H9 (cell line): ENCODE measurements at regions not wholly inside any gene's neighbourhood (a gene's known extent, or its start where the extent isn't known, plus 50 kb on each side); places are given as distances from the start of the nearest gene placed in this dataset.

ENCODE experiments used
- DNase-seq: peaks from one replicate; pipeline ENCODE4 v3.0.0-alpha.2; 2017
- H2AFZ ChIP-seq: one replicate; pipeline ENCODE4 v1.6.1; 2013; ENCODE audit warnings: mild to moderate bottlenecking, low read length, control low read depth, moderate library complexity
- H2AK5ac ChIP-seq: 2 replicates; pipeline ENCODE4 v1.6.1; 2013; ENCODE audit warnings: low read length, control low read depth, mixed read lengths; ENCODE audit not compliant: insufficient read length
- H2BK120ac ChIP-seq: one replicate; pipeline ENCODE4 v1.6.1; 2013; ENCODE audit warnings: low read depth, mild to moderate bottlenecking, low read length, control low read depth, inconsistent platforms; ENCODE audit not compliant: poor library complexity, severe bottlenecking
- H2BK12ac ChIP-seq: 2 replicates; pipeline ENCODE4 v1.6.1; 2013; ENCODE audit warnings: low read length, control low read depth, mixed read lengths, low read depth; ENCODE audit not compliant: insufficient read length
- H2BK15ac ChIP-seq: 2 replicates; pipeline ENCODE4 v1.6.1; 2013; ENCODE audit warnings: low read depth, low read length, control low read depth
- H2BK20ac ChIP-seq: one replicate; pipeline ENCODE4 v1.6.1; 2013; ENCODE audit warnings: low read depth, mild to moderate bottlenecking, low read length, control low read depth, inconsistent platforms; ENCODE audit not compliant: poor library complexity, severe bottlenecking
- H2BK5ac ChIP-seq: 2 replicates; pipeline ENCODE4 v1.6.1; 2013; ENCODE audit warnings: low read length, control low read depth, mixed read lengths; ENCODE audit not compliant: insufficient read length
- H3K14ac ChIP-seq: 2 replicates; pipeline ENCODE4 v1.6.1; 2013; ENCODE audit warnings: low read length, control low read depth; ENCODE audit not compliant: insufficient read depth
- H3K18ac ChIP-seq: 2 replicates; pipeline ENCODE4 v1.6.1; 2013; ENCODE audit warnings: low read depth, mild to moderate bottlenecking, mixed read lengths, low read length, control low read depth; ENCODE audit not compliant: insufficient read length
- H3K23ac ChIP-seq: 2 replicates; pipeline ENCODE4 v1.6.1; 2013; ENCODE audit warnings: low read length, control low read depth, mixed read lengths, low read depth; ENCODE audit not compliant: insufficient read length
- H3K23me2 ChIP-seq: 2 replicates; pipeline ENCODE4 v1.6.1; 2013; ENCODE audit warnings: low read depth, mild to moderate bottlenecking, mixed read lengths, low read length, control low read depth; ENCODE audit not compliant: insufficient read length, poor library complexity, severe bottlenecking
- H3K27ac ChIP-seq: 2 replicates; pipeline ENCODE4 v1.5.1; 2013; ENCODE audit warnings: low read length, control low read depth, mixed read lengths, low read depth; ENCODE audit not compliant: insufficient read length
- H3K27me3 ChIP-seq: 2 replicates; pipeline ENCODE4 v1.6.1; 2013; ENCODE audit warnings: low read length, control low read depth, inconsistent platforms; ENCODE audit not compliant: insufficient read depth
- H3K4ac ChIP-seq: 2 replicates; pipeline ENCODE4 v1.6.1; 2013; ENCODE audit warnings: low read depth, mild to moderate bottlenecking, control low read depth, inconsistent platforms, low read length, moderate library complexity
- H3K4me1 ChIP-seq: 2 replicates; pipeline ENCODE4 v1.6.1; 2013; ENCODE audit warnings: low read length, control low read depth, inconsistent platforms; ENCODE audit not compliant: insufficient read depth
- H3K4me2 ChIP-seq: 2 replicates; pipeline ENCODE4 v1.6.1; 2013; ENCODE audit warnings: low read length, control low read depth, mixed read lengths; ENCODE audit not compliant: insufficient read length, insufficient read depth
- H3K56ac ChIP-seq: 2 replicates; pipeline ENCODE4 v1.6.1; 2013; ENCODE audit warnings: low read depth, mild to moderate bottlenecking, mixed read lengths, low read length, control low read depth; ENCODE audit not compliant: insufficient read length
- H3K79me1 ChIP-seq: 2 replicates; pipeline ENCODE4 v1.6.1; 2013; ENCODE audit warnings: low read depth, mild to moderate bottlenecking, moderate library complexity, low read length, control low read depth, inconsistent platforms; ENCODE audit not compliant: insufficient read depth, poor library complexity, severe bottlenecking
- H3K79me2 ChIP-seq: 2 replicates; pipeline ENCODE4 v1.6.1; 2013; ENCODE audit warnings: low read length, control low read depth, inconsistent platforms; ENCODE audit not compliant: insufficient read depth
- H3K9ac ChIP-seq: 2 replicates; pipeline ENCODE4 v1.6.1; 2013; ENCODE audit warnings: low read length, control low read depth, mixed read lengths; ENCODE audit not compliant: insufficient read length; ENCODE audit errors: extremely low read depth
- H3K9me3 ChIP-seq: one replicate; pipeline ENCODE4 v1.6.1; 2013; ENCODE audit warnings: low read depth, low read length, inconsistent platforms; ENCODE audit not compliant: control insufficient read depth
- H3T11ph ChIP-seq: one replicate; pipeline ENCODE4 v1.6.1; 2013; ENCODE audit warnings: mild to moderate bottlenecking, low read length, control low read depth, inconsistent platforms
- H4K20me1 ChIP-seq: one replicate; pipeline ENCODE4 v1.6.1; 2013; ENCODE audit not compliant: control insufficient read depth, insufficient read length, insufficient read depth
- H4K5ac ChIP-seq: 2 replicates; pipeline ENCODE4 v1.6.1; 2013; ENCODE audit warnings: low read depth, mild to moderate bottlenecking, mixed read lengths, low read length, control low read depth; ENCODE audit not compliant: insufficient read length
- H4K8ac ChIP-seq: replicated peaks from 2 replicates; pipeline ENCODE4 v1.6.1; 2013; ENCODE audit warnings: low read length, control low read depth, mixed read lengths, low read depth; ENCODE audit not compliant: insufficient read length
- H4K91ac ChIP-seq: 2 replicates; pipeline ENCODE4 v1.6.1; 2013; ENCODE audit warnings: low read depth, mild to moderate bottlenecking, moderate library complexity, mixed read lengths, low read length, control low read depth; ENCODE audit not compliant: insufficient read length
- H3K27ac Mint-ChIP-seq, 3 experiments: 2 replicates in 2 of 3; 3 replicates in 1 of 3; pipeline ENCODE4 v1.8.0; 2020 to 2021; ENCODE audit warnings: mixed read lengths in 3 of 3, mild to moderate bottlenecking in 1 of 3, moderate library complexity in 1 of 3
- H3K27me3 Mint-ChIP-seq: 2 replicates; pipeline ENCODE4 v1.8.0; 2021; ENCODE audit warnings: low read depth, mild to moderate bottlenecking, moderate library complexity, mixed read lengths
- H3K36me3 Mint-ChIP-seq, 3 experiments: 2 replicates in 2 of 3; 3 replicates in 1 of 3; pipeline ENCODE4 v1.8.0; 2020 to 2021; ENCODE audit warnings: low read depth in 3 of 3, mixed read lengths in 3 of 3; ENCODE audit not compliant: insufficient read depth in 1 of 3
- H3K4me1 Mint-ChIP-seq, 2 experiments: 2 replicates each; pipeline ENCODE4 v1.8.0; 2020; ENCODE audit warnings: mixed read lengths in 2 of 2
- H3K4me3 Mint-ChIP-seq, 2 experiments: 2 replicates in 1 of 2; 3 replicates in 1 of 2; pipeline ENCODE4 v1.8.0; 2020 to 2021; ENCODE audit warnings: mild to moderate bottlenecking in 2 of 2, mixed read lengths in 2 of 2, moderate library complexity in 1 of 2
- H3K9me3 Mint-ChIP-seq, 2 experiments: 2 replicates in 1 of 2; 3 replicates in 1 of 2; pipeline ENCODE4 v1.8.0; 2020; ENCODE audit warnings: mild to moderate bottlenecking in 2 of 2, mixed read lengths in 2 of 2, moderate library complexity in 1 of 2
- TF ChIP-seq, protein P1 (sequence below): fragments of 200-600 bp; sonication (generic); conservative IDR thresholded peaks from 3 replicates; pipeline ENCODE4 v1.8.0; 2021; ENCODE audit warnings: antibody characterized with exemption, mild to moderate bottlenecking

DNA sequence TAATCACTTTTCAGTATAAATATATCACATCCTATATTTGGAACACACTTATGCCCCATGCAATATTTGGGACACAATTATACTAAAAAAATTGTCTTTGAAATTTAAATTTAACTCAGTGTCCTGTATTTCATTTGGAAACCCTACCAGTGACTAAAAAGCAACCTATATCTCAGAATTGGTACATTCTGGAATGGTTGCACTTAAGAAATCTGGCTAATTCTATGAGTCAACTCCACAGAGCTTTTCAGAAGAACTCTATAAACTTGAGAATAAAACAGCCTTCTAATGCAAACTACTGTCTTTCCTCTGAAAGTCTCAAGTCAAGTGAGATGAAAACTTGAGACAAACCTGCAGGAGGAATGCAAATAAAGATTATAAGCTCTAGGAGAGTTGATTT, 320.2 kb downstream of the MAFB start:
- H2BK15ac ChIP-seq = no peak overlapping the region
- no peak overlapping the region for H3K27ac Mint-ChIP-seq
- DNase-seq = no peak
- TF ChIP-seq, protein P1, sequence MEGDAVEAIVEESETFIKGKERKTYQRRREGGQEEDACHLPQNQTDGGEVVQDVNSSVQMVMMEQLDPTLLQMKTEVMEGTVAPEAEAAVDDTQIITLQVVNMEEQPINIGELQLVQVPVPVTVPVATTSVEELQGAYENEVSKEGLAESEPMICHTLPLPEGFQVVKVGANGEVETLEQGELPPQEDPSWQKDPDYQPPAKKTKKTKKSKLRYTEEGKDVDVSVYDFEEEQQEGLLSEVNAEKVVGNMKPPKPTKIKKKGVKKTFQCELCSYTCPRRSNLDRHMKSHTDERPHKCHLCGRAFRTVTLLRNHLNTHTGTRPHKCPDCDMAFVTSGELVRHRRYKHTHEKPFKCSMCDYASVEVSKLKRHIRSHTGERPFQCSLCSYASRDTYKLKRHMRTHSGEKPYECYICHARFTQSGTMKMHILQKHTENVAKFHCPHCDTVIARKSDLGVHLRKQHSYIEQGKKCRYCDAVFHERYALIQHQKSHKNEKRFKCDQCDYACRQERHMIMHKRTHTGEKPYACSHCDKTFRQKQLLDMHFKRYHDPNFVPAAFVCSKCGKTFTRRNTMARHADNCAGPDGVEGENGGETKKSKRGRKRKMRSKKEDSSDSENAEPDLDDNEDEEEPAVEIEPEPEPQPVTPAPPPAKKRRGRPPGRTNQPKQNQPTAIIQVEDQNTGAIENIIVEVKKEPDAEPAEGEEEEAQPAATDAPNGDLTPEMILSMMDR = no peak
- no peak overlapping the region for H2BK5ac ChIP-seq
- H4K20me1 ChIP-seq = no peaks in the 10 kb centered on the region
- no peaks in the 10 kb centered on the region for H3K4me1 ChIP-seq
- no peak overlapping the region for H3K27ac ChIP-seq
- no peak overlapping the region for H2BK12ac ChIP-seq
- H3K27me3 Mint-ChIP-seq = peaks cover 1% of the 10 kb centered on the region; the same call in 1 of the 2 replicates
- no peak overlapping the region for H3K18ac ChIP-seq
- peaks cover 2 to 3% of the 10 kb centered on the region in 2 experiments; a peak in 1 of 4 replicates for H3K4me1 Mint-ChIP-seq
- H3K27me3 ChIP-seq = no peaks in the 10 kb centered on the region
- H3K14ac ChIP-seq = no peak overlapping the region
- no peak overlapping the region for H3K23ac ChIP-seq
- no peak overlapping the region for H3K56ac ChIP-seq
- H4K8ac ChIP-seq = no peak overlapping the region
- no peak overlapping the region for H3K4me3 Mint-ChIP-seq
- H4K91ac ChIP-seq = no peak overlapping the region
- no peak overlapping the region for H3T11ph ChIP-seq
- no peak overlapping the region for H3K4me2 ChIP-seq
- no peak overlapping the region for H2BK120ac ChIP-seq
- H3K79me2 ChIP-seq = no peaks in the 10 kb centered on the region
- H3K9ac ChIP-seq = no peak overlapping the region
- no peaks in the 10 kb centered on the region for H3K9me3 ChIP-seq
- H2AK5ac ChIP-seq = no peak overlapping the region
- no peaks in the 10 kb centered on the region for H3K9me3 Mint-ChIP-seq
- no peak overlapping the region for H2AFZ ChIP-seq
- no peak overlapping the region for H4K5ac ChIP-seq
- H3K36me3 Mint-ChIP-seq = no peaks in the 10 kb centered on the region; a peak in 1 of 7 replicates
- no peaks in the 10 kb centered on the region for H3K79me1 ChIP-seq
- no peak overlapping the region for H3K4ac ChIP-seq
- no peaks in the 10 kb centered on the region for H3K23me2 ChIP-seq
- no peak overlapping the region for H2BK20ac ChIP-seq
